ENCODE measurements at regions not wholly inside any gene's neighbourhood (a gene's known extent, or its start where the extent isn't known, plus 50 kb on each side); places are given as distances from the start of the nearest gene placed in this dataset.
A peak's percentile ranks its signal among the peaks of the same experiment; 100 is the strongest.

DNA sequence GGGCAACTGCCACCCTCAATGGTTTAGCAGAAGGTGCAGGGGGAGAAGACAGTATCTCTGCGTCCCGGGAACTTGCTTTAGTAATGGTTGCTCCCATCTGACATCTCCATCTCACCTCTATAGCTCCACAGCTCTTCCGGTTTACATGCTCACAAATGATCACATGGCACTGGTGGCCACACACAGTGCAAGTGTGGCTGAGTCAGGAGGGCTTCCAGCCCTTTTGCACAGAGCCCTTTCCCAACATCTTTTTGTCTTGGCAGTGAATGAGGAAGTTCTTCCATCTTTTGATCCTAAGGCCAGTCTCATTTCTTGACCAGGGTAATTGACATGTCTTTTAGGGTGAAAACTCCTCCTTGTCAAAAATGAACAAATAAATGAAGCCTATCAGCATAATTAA, 347.7 kb downstream of the LPIN1 start:
- no peak for DNase-seq
- Histone ChIP-seq H3K4me3 (ENCODE audit: low read depth in 1 of 3, low read length in 3 of 3) (no peak overlapping the region), H3K27ac (ENCODE audit: low read depth in 1 of 3, low read length in 2 of 3) (no peak overlapping the region), H3K9me3 (ENCODE audit: control insufficient read depth in 2 of 2, insufficient read depth in 1 of 2, low read depth in 1 of 2, low read length in 1 of 2) (no peaks in the 10 kb centered on the region), H3K4me1 (ENCODE audit: control insufficient read depth in 3 of 3, insufficient read depth in 2 of 3, low read depth in 1 of 3, low read length in 2 of 3) (no peaks in the 10 kb centered on the region), H3K36me3 (ENCODE audit: control insufficient read depth in 3 of 3, insufficient read depth in 2 of 3, low read depth in 1 of 3, low read length in 3 of 3) (no peaks in the 10 kb centered on the region), H3K27me3 (ENCODE audit: control insufficient read depth in 3 of 3, insufficient read depth in 3 of 3, low read length in 3 of 3) (no peaks in the 10 kb centered on the region)
- 93 to 98% (median 97%) methylated on average over 3 of the region's 3 CpGs for WGBS, 3 donors
- no peak for FAIRE-seq

DNA sequence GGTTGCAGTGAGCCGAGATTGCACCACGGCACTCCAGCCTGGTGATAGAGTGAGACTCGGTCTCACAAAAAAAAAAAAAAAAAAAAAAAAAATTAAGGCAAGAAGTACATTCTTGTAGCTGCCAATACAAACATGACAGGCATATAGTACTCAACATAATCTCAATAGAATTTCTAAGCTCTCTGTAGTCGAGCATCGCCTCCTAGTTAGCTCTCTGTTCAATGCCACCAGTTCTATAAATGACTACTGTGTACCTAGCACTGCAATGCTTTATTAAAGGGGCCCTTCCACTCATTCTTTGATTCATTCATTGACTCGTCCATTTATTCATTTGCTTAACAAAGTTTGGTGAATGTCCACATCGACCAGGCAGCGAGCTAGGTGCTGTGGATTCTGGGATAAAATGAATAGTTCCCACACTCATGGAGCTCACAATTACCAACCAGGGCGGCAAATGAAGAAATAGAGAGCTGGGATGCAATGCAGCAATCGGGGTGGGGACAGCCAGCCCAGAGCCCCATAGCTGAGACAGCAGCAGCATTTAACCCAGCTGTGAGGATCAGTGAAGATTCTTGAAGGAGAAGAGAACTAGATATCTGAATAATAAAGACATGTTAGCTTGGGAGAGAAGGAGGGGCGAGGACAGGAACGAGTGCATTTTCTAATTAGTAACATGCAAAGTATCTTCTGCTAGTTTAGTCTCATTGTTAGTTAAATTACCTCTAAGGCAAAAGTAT, 349.8 kb downstream of the LPIN1 start:
- Histone ChIP-seq H3K9me3 (ENCODE audit: control insufficient read depth in 2 of 2, insufficient read depth in 1 of 2, low read depth in 1 of 2, low read length in 1 of 2) (no peaks in the 10 kb centered on the region), H3K27me3 (ENCODE audit: control insufficient read depth in 3 of 3, insufficient read depth in 3 of 3, low read length in 3 of 3) (no peaks in the 10 kb centered on the region), H3K36me3 (ENCODE audit: control insufficient read depth in 3 of 3, insufficient read depth in 2 of 3, low read depth in 1 of 3, low read length in 3 of 3) (no peaks in the 10 kb centered on the region), H3K27ac (ENCODE audit: low read depth in 1 of 3, low read length in 2 of 3) (no peak overlapping the region), H3K4me1 (ENCODE audit: control insufficient read depth in 3 of 3, insufficient read depth in 2 of 3, low read depth in 1 of 3, low read length in 2 of 3) (no peaks in the 10 kb centered on the region), H3K4me3 (ENCODE audit: low read depth in 1 of 3, low read length in 3 of 3) (no peak overlapping the region)
- FAIRE-seq (no peak), DNase-seq (no peak)
- WGBS, 3 donors = 66 to 79% (median 70%) methylated on average over 12 of the region's 12 CpGs

- no peaks in the 10 kb centered on the region for H3K36me3 ChIP-seq (ENCODE audit: control insufficient read depth in 3 of 3, insufficient read depth in 2 of 3, low read depth in 1 of 3, low read length in 3 of 3)
- WGBS, 3 donors = 69 to 76% (median 71%) methylated on average over 7 of the region's 7 CpGs
- H3K4me3 ChIP-seq (ENCODE audit: low read depth in 1 of 3, low read length in 3 of 3) = no peak overlapping the region
- H3K27ac ChIP-seq (ENCODE audit: low read depth in 1 of 3, low read length in 2 of 3) = no peak overlapping the region
- no peaks in the 10 kb centered on the region for H3K4me1 ChIP-seq (ENCODE audit: control insufficient read depth in 3 of 3, insufficient read depth in 2 of 3, low read depth in 1 of 3, low read length in 2 of 3)
- no peaks in the 10 kb centered on the region for H3K9me3 ChIP-seq (ENCODE audit: control insufficient read depth in 2 of 2, insufficient read depth in 1 of 2, low read depth in 1 of 2, low read length in 1 of 2)
- no peak for DNase-seq
- FAIRE-seq = no peak
- H3K27me3 ChIP-seq (ENCODE audit: control insufficient read depth in 3 of 3, insufficient read depth in 3 of 3, low read length in 3 of 3) = no peaks in the 10 kb centered on the region
These were observed 350.5 kb downstream of the LPIN1 start for GRCh38 chr2:12096788-12097449.

GRCh38 chr2:12097859-12098258, 351.4 kb downstream of the LPIN1 start:
- Histone ChIP-seq H3K4me3 (ENCODE audit: low read depth in 1 of 3, low read length in 3 of 3) (no peak overlapping the region), H3K36me3 (ENCODE audit: control insufficient read depth in 3 of 3, insufficient read depth in 2 of 3, low read depth in 1 of 3, low read length in 3 of 3) (no peaks in the 10 kb centered on the region), H3K27ac (ENCODE audit: low read depth in 1 of 3, low read length in 2 of 3) (no peak overlapping the region), H3K27me3 (ENCODE audit: control insufficient read depth in 3 of 3, insufficient read depth in 3 of 3, low read length in 3 of 3) (no peaks in the 10 kb centered on the region), H3K9me3 (ENCODE audit: control insufficient read depth in 2 of 2, insufficient read depth in 1 of 2, low read depth in 1 of 2, low read length in 1 of 2) (no peaks in the 10 kb centered on the region), H3K4me1 (ENCODE audit: control insufficient read depth in 3 of 3, insufficient read depth in 2 of 3, low read depth in 1 of 3, low read length in 2 of 3) (no peaks in the 10 kb centered on the region)
- no peak for DNase-seq
- no peak for FAIRE-seq
- 63 to 87% (median 82%) methylated on average over 7 of the region's 7 CpGs for WGBS, 3 donors

GRCh38 chr2:12099374-12099773, 352.9 kb downstream of the LPIN1 start:
- H3K4me1 ChIP-seq (ENCODE audit: control insufficient read depth in 3 of 3, insufficient read depth in 2 of 3, low read depth in 1 of 3, low read length in 2 of 3) = no peaks in the 10 kb centered on the region
- H3K27me3 ChIP-seq (ENCODE audit: control insufficient read depth in 3 of 3, insufficient read depth in 3 of 3, low read length in 3 of 3) = no peaks in the 10 kb centered on the region
- no peaks in the 10 kb centered on the region for H3K9me3 ChIP-seq (ENCODE audit: control insufficient read depth in 2 of 2, insufficient read depth in 1 of 2, low read depth in 1 of 2, low read length in 1 of 2)
- WGBS, 3 donors = 59 to 76% (median 60%) methylated on average over 3 of the region's 3 CpGs
- FAIRE-seq = no peak
- H3K4me3 ChIP-seq (ENCODE audit: low read depth in 1 of 3, low read length in 3 of 3) = no peak overlapping the region
- H3K27ac ChIP-seq (ENCODE audit: low read depth in 1 of 3, low read length in 2 of 3) = no peak overlapping the region
- H3K36me3 ChIP-seq (ENCODE audit: control insufficient read depth in 3 of 3, insufficient read depth in 2 of 3, low read depth in 1 of 3, low read length in 3 of 3) = no peaks in the 10 kb centered on the region
- no peak for DNase-seq

- 78 to 93% (median 87%) methylated on average over 2 of the region's 2 CpGs for WGBS, 3 donors
- Histone ChIP-seq H3K36me3 (ENCODE audit: control insufficient read depth in 3 of 3, insufficient read depth in 2 of 3, low read depth in 1 of 3, low read length in 3 of 3) (no peaks in the 10 kb centered on the region), H3K27me3 (ENCODE audit: control insufficient read depth in 3 of 3, insufficient read depth in 3 of 3, low read length in 3 of 3) (no peaks in the 10 kb centered on the region), H3K27ac (ENCODE audit: low read depth in 1 of 3, low read length in 2 of 3) (no peak overlapping the region), H3K4me1 (ENCODE audit: control insufficient read depth in 3 of 3, insufficient read depth in 2 of 3, low read depth in 1 of 3, low read length in 2 of 3) (no peaks in the 10 kb centered on the region), H3K4me3 (ENCODE audit: low read depth in 1 of 3, low read length in 3 of 3) (no peak overlapping the region), H3K9me3 (ENCODE audit: control insufficient read depth in 2 of 2, insufficient read depth in 1 of 2, low read depth in 1 of 2, low read length in 1 of 2) (no peaks in the 10 kb centered on the region)
- FAIRE-seq = no peak
- no peak for DNase-seq
These were observed 356.2 kb downstream of the LPIN1 start for GRCh38 chr2:12102679-12103078.

DNA sequence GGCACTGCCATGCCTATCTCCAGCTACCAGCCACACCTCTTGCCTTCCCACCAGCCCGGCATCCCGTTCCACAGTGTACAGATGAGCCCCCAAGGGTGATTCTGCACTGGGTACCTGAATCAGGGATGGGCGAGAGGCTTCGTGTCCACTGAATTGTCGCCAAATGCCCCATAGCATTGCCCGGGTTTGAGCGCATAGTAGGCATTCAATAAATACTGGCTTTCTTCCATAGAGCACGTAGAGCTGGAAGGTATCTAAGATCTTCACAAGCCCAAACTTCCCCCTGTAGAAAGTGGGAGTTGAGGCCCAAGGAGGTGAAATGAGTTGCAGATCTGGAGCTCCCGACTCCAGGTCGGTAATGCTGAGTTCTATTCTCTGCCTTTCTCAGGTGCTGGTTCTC, 358.7 kb downstream of the LPIN1 start:
- DNase-seq (no peak), FAIRE-seq (no peak)
- Histone ChIP-seq H3K4me1 (ENCODE audit: control insufficient read depth in 3 of 3, insufficient read depth in 2 of 3, low read depth in 1 of 3, low read length in 2 of 3) (no peaks in the 10 kb centered on the region), H3K9me3 (ENCODE audit: control insufficient read depth in 2 of 2, insufficient read depth in 1 of 2, low read depth in 1 of 2, low read length in 1 of 2) (no peaks in the 10 kb centered on the region), H3K4me3 (ENCODE audit: low read depth in 1 of 3, low read length in 3 of 3) (no peak overlapping the region), H3K36me3 (ENCODE audit: control insufficient read depth in 3 of 3, insufficient read depth in 2 of 3, low read depth in 1 of 3, low read length in 3 of 3) (no peaks in the 10 kb centered on the region), H3K27ac (ENCODE audit: low read depth in 1 of 3, low read length in 2 of 3) (no peak overlapping the region), H3K27me3 (ENCODE audit: control insufficient read depth in 3 of 3, insufficient read depth in 3 of 3, low read length in 3 of 3) (no peaks in the 10 kb centered on the region)
- WGBS, 3 donors = 85 to 90% (median 88%) methylated on average over 10 of the region's 10 CpGs

DNA sequence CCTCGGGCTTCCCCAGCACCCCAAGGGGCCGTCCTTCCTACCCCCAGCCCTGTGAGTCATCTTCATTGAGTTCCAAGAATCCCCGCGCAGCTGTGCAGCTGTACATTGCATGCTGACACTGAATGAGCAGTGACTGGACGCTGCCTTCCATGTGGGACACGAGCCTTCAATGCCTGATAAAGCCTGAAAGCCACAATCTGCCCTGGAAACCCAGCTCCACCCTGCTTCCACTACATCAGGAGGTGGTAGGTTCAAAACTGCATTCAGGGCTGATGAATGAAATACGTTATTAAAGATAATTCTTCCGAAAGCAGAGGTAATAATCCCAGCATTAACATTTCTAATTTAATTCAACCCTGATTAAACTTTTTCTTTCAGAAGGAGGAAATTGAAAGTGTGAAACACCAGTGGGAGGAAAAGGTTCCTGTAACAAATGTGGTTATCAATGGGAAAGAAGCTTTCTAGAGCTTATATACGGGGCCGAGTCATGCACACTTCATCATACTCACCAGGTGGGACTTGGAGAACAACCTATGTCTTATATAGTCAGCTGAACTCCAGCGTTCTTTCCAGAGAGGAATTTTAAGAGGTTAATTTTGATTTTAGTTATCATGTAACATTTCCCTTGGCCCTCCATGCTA, 360.1 kb downstream of the LPIN1 start:
- H3K4me1 ChIP-seq (ENCODE audit: control insufficient read depth in 3 of 3, insufficient read depth in 2 of 3, low read depth in 1 of 3, low read length in 2 of 3) = no peaks in the 10 kb centered on the region
- DNase-seq (peak in 1 of 2 donors; percentile 19), FAIRE-seq (no peak)
- H3K36me3 ChIP-seq (ENCODE audit: control insufficient read depth in 3 of 3, insufficient read depth in 2 of 3, low read depth in 1 of 3, low read length in 3 of 3) = no peaks in the 10 kb centered on the region
- no peaks in the 10 kb centered on the region for H3K9me3 ChIP-seq (ENCODE audit: control insufficient read depth in 2 of 2, insufficient read depth in 1 of 2, low read depth in 1 of 2, low read length in 1 of 2)
- no peak overlapping the region for H3K4me3 ChIP-seq (ENCODE audit: low read depth in 1 of 3, low read length in 3 of 3)
- 63 to 70% (median 65%) methylated on average over 11 of the region's 11 CpGs for WGBS, 3 donors
- no peaks in the 10 kb centered on the region for H3K27me3 ChIP-seq (ENCODE audit: control insufficient read depth in 3 of 3, insufficient read depth in 3 of 3, low read length in 3 of 3)
- H3K27ac ChIP-seq (ENCODE audit: low read depth in 1 of 3, low read length in 2 of 3) = no peak overlapping the region
